MM.1S (cell line): ENCODE measurements at regions not wholly inside any gene's neighbourhood (a gene's known extent, or its start where the extent isn't known, plus 50 kb on each side); places are given as distances from the start of the nearest gene placed in this dataset.

Source experiments
- CTCF ChIP-seq: fragments of 300-600 bp; sonication (generic); IDR thresholded peaks from 2 replicates; pipeline ENCODE4 v1.5.1; 2016; ENCODE audit warnings: antibody characterized with exemption, low read length, mixed read lengths
- EZH2 ChIP-seq: fragments of 300-600 bp; sonication (generic); optimal IDR thresholded peaks from 2 replicates; pipeline ENCODE3; 2017; ENCODE audit warnings: low read depth, mild to moderate bottlenecking, antibody characterized with exemption, low read length, mixed read lengths
- EZH2phosphoT487 ChIP-seq: fragments of 300-600 bp; sonication (generic); IDR thresholded peaks from 2 replicates; pipeline ENCODE4 v1.6.1; 2018; ENCODE audit warnings: antibody characterized with exemption, low read length

GRCh38 chr9:107933516-107933915 lies 443.9 kb upstream of the KLF4 start:
- TF ChIP-seq CTCF (no peak), EZH2 (no peak), EZH2phosphoT487 (no peak)
